ENCODE measurements at regions not wholly inside any gene's neighbourhood (a gene's known extent, or its start where the extent isn't known, plus 50 kb on each side); places are given as distances from the start of the nearest gene placed in this dataset.

- TF ChIP-seq REST (IDR thresholded peaks at IDR 0.05; ENCODE audit: insufficient read depth in 1 of 2, low read depth in 2 of 2, low read length in 2 of 2) (no peak), SIN3A (IDR thresholded peaks at IDR 0.05; ENCODE audit: borderline replicate concordance, insufficient read depth, low read length) (no peak), FOXP2 (optimal IDR thresholded peaks at IDR 0.05; ENCODE audit: borderline replicate concordance, extremely low read depth, extremely low read length, insufficient read depth) (no peak), TAF1 (IDR thresholded peaks at IDR 0.05; ENCODE audit: borderline replicate concordance, insufficient read depth, low read length) (no peak), POLR2AphosphoS5 (IDR thresholded peaks at IDR 0.05; ENCODE audit: low read depth, low read length) (no peak)
Measured at GRCh38 chr1:104671684-104672353, 922.1 kb downstream of the AMY1C start.

GRCh38 chr1:104699433-104699832 is 949.7 kb downstream of the AMY1C start:
- TF ChIP-seq POLR2AphosphoS5 (IDR thresholded peaks at IDR 0.05; ENCODE audit: low read depth, low read length), result no peak
- no peak for TF ChIP-seq FOXP2 (optimal IDR thresholded peaks at IDR 0.05; ENCODE audit: borderline replicate concordance, extremely low read depth, extremely low read length, insufficient read depth)
- no peak for TF ChIP-seq SIN3A (IDR thresholded peaks at IDR 0.05; ENCODE audit: borderline replicate concordance, insufficient read depth, low read length)
- no peak for TF ChIP-seq REST (IDR thresholded peaks at IDR 0.05; ENCODE audit: insufficient read depth in 1 of 2, low read depth in 2 of 2, low read length in 2 of 2)
- TF ChIP-seq TAF1 (IDR thresholded peaks at IDR 0.05; ENCODE audit: borderline replicate concordance, insufficient read depth, low read length), result no peak

DNA sequence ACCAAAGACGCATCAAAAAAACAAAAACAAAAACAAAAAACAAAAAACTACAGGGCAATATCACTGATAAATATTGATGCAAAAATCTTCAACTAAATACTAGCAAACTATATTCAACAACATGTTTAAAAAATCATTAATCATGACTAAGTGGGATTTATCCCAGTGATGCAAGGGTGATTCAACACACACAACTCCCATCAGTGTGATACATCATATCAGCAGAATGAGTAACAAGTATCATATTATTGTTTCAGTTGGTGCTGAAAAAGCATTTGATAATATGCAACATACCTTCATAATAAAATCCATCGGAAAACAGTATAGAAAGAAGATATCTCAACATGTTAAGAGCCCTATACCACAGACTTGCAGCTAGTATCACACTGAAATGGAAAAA is 953.0 kb downstream of the AMY1C start:
- no peak for TF ChIP-seq FOXP2 (optimal IDR thresholded peaks at IDR 0.05; ENCODE audit: borderline replicate concordance, extremely low read depth, extremely low read length, insufficient read depth)
- no peak for TF ChIP-seq SIN3A (IDR thresholded peaks at IDR 0.05; ENCODE audit: borderline replicate concordance, insufficient read depth, low read length)
- no peak for TF ChIP-seq POLR2AphosphoS5 (IDR thresholded peaks at IDR 0.05; ENCODE audit: low read depth, low read length)
- no peak for TF ChIP-seq TAF1 (IDR thresholded peaks at IDR 0.05; ENCODE audit: borderline replicate concordance, insufficient read depth, low read length)

DNA sequence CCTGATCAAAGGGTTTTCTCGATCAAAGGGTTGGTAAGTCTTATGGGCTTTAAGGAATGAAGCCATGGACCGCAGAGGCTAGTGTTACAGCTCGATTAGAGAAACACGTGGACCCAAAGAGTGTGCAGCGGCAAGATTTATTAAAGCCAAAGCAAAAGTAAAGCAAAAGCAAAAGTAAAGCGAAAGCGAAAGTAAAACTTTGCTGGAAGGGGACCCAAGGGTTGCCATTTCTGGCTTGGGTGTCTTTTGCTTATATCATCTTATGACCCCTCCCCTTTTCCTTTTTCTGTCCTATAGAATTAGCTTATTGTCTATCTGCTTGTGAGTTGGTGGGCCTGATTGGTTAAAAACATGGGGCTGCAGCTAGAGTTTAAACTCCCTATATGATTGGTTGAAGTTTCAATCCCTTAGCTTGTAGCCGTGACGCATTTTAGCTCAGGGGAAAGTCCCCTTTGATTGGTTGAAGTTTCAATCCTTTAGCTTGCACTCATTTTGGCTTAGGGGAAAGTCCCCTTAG is 957.0 kb downstream of the AMY1C start:
- TF ChIP-seq TAF1 (IDR thresholded peaks at IDR 0.05; ENCODE audit: borderline replicate concordance, insufficient read depth, low read length) (no peak), FOXP2 (optimal IDR thresholded peaks at IDR 0.05; ENCODE audit: borderline replicate concordance, extremely low read depth, extremely low read length, insufficient read depth) (no peak), POLR2AphosphoS5 (IDR thresholded peaks at IDR 0.05; ENCODE audit: low read depth, low read length) (no peak), REST (IDR thresholded peaks at IDR 0.05; ENCODE audit: insufficient read depth in 1 of 2, low read depth in 2 of 2, low read length in 2 of 2) (no peak), SIN3A (IDR thresholded peaks at IDR 0.05; ENCODE audit: borderline replicate concordance, insufficient read depth, low read length) (no peak)

DNA sequence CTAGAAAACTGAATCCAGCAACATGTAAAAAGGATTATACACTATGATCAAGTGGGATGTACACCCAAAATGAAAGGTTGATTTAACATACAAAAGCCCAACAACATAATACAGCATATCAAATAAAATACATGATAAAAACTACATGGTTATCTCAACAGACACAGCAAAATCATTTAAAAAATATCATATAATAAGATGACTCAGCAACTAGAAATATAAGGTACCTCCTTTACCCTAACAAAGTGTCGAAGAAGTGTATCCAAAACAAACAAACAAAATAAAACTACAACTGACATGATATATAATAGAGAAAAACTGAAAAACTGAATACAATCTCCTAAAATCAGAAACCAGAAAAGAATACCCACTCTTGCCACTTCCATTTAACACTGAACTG is 969.1 kb downstream of the AMY1C start:
- TF ChIP-seq FOXP2 (optimal IDR thresholded peaks at IDR 0.05; ENCODE audit: borderline replicate concordance, extremely low read depth, extremely low read length, insufficient read depth), result no peak

- TF ChIP-seq SIN3A (IDR thresholded peaks at IDR 0.05; ENCODE audit: borderline replicate concordance, insufficient read depth, low read length), result no peak
- no peak for TF ChIP-seq FOXP2 (optimal IDR thresholded peaks at IDR 0.05; ENCODE audit: borderline replicate concordance, extremely low read depth, extremely low read length, insufficient read depth)
- TF ChIP-seq TAF1 (IDR thresholded peaks at IDR 0.05; ENCODE audit: borderline replicate concordance, insufficient read depth, low read length), result no peak
- TF ChIP-seq REST (IDR thresholded peaks at IDR 0.05; ENCODE audit: insufficient read depth in 1 of 2, low read depth in 2 of 2, low read length in 2 of 2), result no peak
- no peak for TF ChIP-seq POLR2AphosphoS5 (IDR thresholded peaks at IDR 0.05; ENCODE audit: low read depth, low read length)
Measured at GRCh38 chr1:104720741-104721140, 971.0 kb downstream of the AMY1C start.
